GM19395 (cell line): ENCODE measurements at regions not wholly inside any gene's neighbourhood (a gene's known extent, or its start where the extent isn't known, plus 50 kb on each side); places are given as distances from the start of the nearest gene placed in this dataset.
"Not testable (repeated sequence)": the region's sequence is repeated elsewhere in the genome, so short reads cannot be mapped to it uniquely, and the experiment has no call there.

Experiments used
- ATAC-seq: cut with Tn5 transposase; IDR thresholded peaks from one replicate; pipeline ENCODE4 v1.9.1; 2021; ENCODE audit warnings: mild to moderate bottlenecking, moderate library complexity; ENCODE audit not compliant: unreplicated experiment

GRCh38 chr16:65716737-65717700 lies 595.2 kb upstream of the CDH11 start:
- no peak for ATAC-seq

GRCh38 chr16:65713181-65713808 lies 591.4 kb upstream of the CDH11 start:
- ATAC-seq, result no peak

- ATAC-seq, result no peak
These were observed 588.2 kb upstream of the CDH11 start for GRCh38 chr16:65710107-65710506.

- no peak for ATAC-seq
These were observed 583.0 kb upstream of the CDH11 start for GRCh38 chr16:65704866-65705265.

GRCh38 chr16:65702707-65703402 lies 581.0 kb upstream of the CDH11 start:
- ATAC-seq, result no peak

- no peak for ATAC-seq
These were observed 578.7 kb upstream of the CDH11 start for GRCh38 chr16:65700596-65700995.

GRCh38 chr16:65698791-65699321 lies 577.0 kb upstream of the CDH11 start:
- ATAC-seq, result no peak

GRCh38 chr16:65697521-65697920 lies 575.7 kb upstream of the CDH11 start:
- no peak for ATAC-seq

GRCh38 chr16:65697065-65697464 lies 575.2 kb upstream of the CDH11 start:
- ATAC-seq, result no peak

- ATAC-seq, result not testable (repeated sequence)
These were observed 570.0 kb upstream of the CDH11 start for GRCh38 chr16:65691846-65692245.

- no peak for ATAC-seq
These were observed 567.9 kb upstream of the CDH11 start for GRCh38 chr16:65689726-65690125.

- ATAC-seq, result no peak
These were observed 566.4 kb upstream of the CDH11 start for GRCh38 chr16:65688301-65688700.

- no peak for ATAC-seq
These were observed 562.4 kb upstream of the CDH11 start for GRCh38 chr16:65684230-65684629.

GRCh38 chr16:65681406-65681805 lies 559.5 kb upstream of the CDH11 start:
- no peak for ATAC-seq

GRCh38 chr16:65679785-65680184 lies 557.9 kb upstream of the CDH11 start:
- no peak for ATAC-seq

- no peak for ATAC-seq
These were observed 553.3 kb upstream of the CDH11 start for GRCh38 chr16:65675161-65675560.

- no peak for ATAC-seq
These were observed 551.1 kb upstream of the CDH11 start for GRCh38 chr16:65672960-65673359.

- no peak for ATAC-seq
These were observed 549.2 kb upstream of the CDH11 start for GRCh38 chr16:65671071-65671470.

GRCh38 chr16:65668064-65668595 lies 546.3 kb upstream of the CDH11 start:
- no peak for ATAC-seq

GRCh38 chr16:65667011-65667578 lies 545.2 kb upstream of the CDH11 start:
- no peak for ATAC-seq
